Loucy (cell line): ENCODE measurements at regions not wholly inside any gene's neighbourhood (a gene's known extent, or its start where the extent isn't known, plus 50 kb on each side); places are given as distances from the start of the nearest gene placed in this dataset.

Experiments used
- EZH2phosphoT487 ChIP-seq: fragments of 200-600 bp; IDR thresholded peaks from 2 replicates; pipeline ENCODE4 v1.6.1; 2018; ENCODE audit warnings: antibody characterized with exemption, mild to moderate bottlenecking, moderate library complexity, borderline replicate concordance
- TF ChIP-seq, protein P1 (sequence below): fragments of 200-600 bp; sonication (generic); conservative IDR thresholded peaks from 2 replicates; pipeline ENCODE4 v1.5.1; 2014; ENCODE audit warnings: mild to moderate bottlenecking, antibody characterized with exemption, low read length

- TF ChIP-seq, protein P1, sequence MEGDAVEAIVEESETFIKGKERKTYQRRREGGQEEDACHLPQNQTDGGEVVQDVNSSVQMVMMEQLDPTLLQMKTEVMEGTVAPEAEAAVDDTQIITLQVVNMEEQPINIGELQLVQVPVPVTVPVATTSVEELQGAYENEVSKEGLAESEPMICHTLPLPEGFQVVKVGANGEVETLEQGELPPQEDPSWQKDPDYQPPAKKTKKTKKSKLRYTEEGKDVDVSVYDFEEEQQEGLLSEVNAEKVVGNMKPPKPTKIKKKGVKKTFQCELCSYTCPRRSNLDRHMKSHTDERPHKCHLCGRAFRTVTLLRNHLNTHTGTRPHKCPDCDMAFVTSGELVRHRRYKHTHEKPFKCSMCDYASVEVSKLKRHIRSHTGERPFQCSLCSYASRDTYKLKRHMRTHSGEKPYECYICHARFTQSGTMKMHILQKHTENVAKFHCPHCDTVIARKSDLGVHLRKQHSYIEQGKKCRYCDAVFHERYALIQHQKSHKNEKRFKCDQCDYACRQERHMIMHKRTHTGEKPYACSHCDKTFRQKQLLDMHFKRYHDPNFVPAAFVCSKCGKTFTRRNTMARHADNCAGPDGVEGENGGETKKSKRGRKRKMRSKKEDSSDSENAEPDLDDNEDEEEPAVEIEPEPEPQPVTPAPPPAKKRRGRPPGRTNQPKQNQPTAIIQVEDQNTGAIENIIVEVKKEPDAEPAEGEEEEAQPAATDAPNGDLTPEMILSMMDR = no peak
- no peak for TF ChIP-seq EZH2phosphoT487
Observed at GRCh38 chr11:80211673-80212072, 770.8 kb upstream of the TENM4 start.
